NCI-H345 treated with DMSO at 0.1 percent for 48 hours (cell line): ENCODE measurements at regions not wholly inside any gene's neighbourhood (a gene's known extent, or its start where the extent isn't known, plus 50 kb on each side); places are given as distances from the start of the nearest gene placed in this dataset.

ENCODE experiments used
- DNase-seq: peaks from one replicate; lab custom pipeline; 2025; ENCODE audit not compliant: unreplicated experiment; lab: John Stamatoyannopoulos, UW

DNA sequence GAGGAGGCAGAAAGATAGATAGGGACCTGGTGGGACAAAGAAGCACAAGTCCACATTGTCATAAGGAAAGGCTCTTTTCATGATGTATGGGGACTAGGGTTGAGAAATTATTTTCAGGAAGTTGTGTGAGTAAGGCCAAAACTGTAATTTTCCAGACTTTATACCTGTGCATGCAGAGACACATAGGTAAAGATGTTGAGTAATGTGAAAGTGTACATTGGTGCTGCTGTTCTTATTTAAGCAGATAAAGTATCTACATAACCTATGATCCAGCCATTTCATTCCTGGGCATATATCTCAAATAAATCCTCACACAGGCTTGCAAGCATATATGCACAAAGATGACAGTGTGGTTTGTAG, 332.2 kb downstream of the DUSP6 start:
- no peak for DNase-seq

DNA sequence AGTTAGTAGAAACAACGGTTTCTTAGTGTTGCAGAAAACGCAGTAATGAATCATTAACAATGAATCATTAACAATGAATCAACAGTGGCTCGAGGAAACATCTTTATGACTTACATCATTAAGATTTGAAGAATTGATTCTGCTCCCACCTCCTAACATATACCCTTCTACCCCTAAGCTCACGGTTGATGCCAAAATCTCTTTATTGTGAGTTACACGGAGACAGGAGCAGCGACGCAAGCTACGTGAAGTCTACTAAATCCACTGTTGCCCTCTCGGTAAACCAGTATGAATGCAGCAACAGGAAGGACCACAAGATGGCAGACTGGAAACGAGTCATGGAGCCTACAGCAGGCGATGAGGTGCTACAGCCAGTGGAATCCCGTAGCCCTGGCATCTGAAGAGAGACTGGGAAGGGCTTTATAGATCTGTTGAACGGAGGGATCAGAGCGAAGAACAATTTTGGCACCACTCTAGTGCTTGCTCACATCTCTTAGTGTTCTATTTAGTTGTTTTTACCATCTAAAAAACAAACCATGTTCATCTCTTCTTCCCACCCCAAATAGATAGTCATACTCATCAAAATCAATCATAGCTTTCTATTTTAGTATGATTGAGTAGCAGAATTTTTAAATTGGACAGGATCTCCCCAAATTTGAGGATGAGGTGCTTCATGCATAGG, 332.7 kb downstream of the DUSP6 start:
- DNase-seq = peak; percentile 83

DNA sequence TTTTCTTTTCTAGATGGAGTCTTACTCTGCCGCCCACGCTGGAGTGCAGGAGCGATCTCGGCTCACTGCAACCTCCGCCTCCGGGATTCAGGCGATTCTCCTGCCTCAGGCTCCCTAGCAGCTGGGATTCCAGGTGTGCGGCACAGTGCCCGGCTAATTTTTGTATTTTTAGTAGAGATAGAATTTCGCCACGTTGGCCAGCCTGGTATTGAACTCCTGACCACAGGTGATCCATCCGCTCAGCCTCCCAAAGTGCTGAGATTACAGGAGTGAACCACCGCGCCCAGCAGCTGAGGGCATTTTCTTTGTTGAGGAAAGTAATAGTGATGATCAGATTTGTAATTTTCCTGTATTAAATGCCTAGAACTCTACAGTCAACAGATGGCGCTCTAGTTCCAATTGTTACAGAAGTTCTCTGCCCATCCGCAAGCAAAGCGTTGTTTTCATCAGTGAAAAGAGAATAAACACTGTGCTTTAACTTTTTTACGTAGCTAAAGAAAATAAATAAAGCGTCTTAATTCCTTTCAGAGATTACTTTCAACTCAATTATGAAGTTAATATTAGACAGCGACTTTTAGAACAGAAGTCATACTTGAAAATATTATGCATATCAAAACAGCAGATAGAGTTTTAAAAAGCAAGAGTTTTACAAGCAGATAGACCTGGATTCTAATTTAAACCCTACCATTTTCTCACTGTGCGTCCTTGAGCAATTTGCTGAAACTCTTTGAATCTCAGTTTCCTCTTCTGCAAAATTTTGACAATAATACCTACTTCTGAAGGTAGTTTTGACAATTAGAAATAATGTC, 335.1 kb downstream of the DUSP6 start:
- DNase-seq = peak; percentile 79

DNA sequence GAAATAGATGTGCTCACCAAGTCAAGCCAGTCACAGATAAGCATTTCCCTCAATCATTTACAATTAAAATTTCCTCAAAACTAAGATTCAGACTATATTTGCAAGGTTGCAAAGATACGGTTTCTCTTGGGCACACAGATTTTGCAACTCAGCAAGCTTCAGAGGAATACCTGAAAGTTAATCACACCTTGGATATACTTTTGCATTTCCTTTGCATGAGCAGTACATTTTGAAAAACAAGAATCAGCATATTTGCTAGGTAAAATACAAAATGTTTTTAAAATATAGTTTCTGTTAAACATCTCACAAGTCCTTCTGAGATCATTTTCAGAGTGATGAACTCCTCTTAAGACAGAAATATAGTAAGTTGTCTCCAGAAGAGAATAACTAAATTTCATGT, 336.9 kb downstream of the DUSP6 start:
- no peak for DNase-seq

DNA sequence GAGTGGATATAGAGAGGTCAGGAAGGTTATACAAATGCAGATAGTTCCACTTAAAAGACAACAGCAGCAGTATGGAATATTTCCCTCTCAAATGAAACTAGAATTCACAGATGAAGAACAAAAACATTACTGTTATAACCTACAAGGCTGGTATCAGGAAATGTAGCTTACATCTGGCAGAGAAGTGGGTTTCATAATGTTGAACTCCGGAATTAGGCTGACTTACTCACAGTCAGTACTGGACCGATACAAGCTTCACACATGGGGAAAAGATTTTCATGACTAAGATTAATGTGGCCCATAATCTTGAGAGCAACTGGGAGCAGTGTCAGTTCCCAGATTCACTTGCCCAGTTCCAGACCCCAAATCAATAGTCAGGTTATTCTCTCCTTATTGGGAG, 353.9 kb downstream of the DUSP6 start:
- no peak for DNase-seq

DNA sequence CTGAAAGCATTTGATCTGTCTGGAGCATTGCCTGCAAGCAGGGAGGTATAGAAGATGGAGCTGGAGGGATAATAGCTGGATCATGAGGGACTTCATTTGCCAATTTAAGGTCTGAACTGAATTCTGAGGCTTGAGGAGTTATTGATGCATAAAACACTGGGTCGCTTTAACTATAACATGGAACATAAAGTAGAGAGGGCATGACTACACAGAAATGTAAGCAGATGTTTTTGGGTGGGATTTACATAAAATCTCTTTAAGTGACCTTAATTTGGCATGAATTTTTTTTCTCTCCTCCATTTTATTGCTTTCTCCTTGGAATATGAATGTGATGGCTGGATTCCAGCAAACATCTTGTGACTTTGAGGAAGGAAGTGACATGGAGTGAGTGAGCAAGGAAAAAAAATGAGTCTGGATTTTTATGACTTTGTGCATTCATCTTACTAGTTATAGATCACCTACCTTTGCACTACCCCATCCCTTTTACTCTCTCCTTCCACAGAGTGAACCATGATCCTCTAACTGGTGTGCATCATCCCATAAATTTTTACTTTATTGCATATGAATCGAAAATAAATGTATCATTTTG, 356.0 kb downstream of the DUSP6 start:
- no peak for DNase-seq

DNA sequence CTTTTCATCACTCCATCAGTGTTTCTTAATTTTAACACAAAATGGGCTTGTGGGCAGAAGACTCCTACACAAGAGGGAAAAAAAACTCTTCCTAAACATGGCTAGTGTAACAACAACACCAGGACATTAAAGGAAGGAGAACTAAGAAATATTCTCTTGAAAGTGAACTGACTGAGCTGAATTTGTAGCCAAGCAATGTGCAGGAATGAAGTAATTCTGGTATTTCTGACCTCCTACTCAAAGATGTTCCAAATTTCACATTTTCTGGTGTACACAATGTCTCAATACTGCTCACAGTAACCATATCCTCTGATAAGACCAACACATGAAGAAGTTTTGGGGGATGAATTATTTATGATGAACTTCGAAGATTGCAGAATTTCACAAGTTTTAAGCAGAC, 357.3 kb downstream of the DUSP6 start:
- DNase-seq = no peak

DNA sequence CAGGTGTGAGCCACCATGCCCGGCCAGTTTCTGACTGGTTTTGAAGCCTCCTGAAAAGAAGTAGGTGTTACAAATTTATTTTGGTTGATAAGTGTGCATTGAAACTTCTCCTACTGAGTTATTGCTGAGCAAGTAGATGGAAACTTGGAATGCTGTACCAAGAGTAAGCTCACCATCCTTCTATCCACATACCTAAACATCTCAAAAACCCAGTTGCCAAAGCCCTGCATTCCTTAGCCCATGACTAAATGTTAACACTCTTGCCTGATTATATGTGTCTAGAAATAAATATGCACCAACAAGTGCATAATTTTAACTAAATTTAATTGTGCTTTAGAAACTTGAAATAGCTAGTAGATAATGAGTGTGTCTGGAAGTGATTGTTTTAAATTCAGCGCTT, 357.8 kb downstream of the DUSP6 start:
- DNase-seq = no peak

DNA sequence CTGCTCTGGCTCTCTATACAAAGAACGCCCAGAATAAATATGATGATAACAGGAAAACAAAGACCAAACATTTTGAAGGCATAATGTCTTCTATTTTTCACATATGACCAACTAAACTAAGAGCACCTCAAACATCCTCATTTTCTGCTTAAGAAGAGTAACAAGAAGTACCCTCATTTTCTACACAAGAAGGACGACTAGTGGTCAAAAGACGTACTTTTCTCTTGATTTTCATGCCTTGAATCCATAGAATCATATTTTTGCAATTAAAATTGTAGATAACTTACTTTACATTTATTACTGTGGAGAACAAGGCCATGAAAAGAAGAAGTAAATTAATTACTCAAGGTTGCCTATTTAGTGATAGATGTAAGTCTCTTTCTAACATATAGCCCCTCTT, 358.6 kb downstream of the DUSP6 start:
- DNase-seq = peak; percentile 32

DNA sequence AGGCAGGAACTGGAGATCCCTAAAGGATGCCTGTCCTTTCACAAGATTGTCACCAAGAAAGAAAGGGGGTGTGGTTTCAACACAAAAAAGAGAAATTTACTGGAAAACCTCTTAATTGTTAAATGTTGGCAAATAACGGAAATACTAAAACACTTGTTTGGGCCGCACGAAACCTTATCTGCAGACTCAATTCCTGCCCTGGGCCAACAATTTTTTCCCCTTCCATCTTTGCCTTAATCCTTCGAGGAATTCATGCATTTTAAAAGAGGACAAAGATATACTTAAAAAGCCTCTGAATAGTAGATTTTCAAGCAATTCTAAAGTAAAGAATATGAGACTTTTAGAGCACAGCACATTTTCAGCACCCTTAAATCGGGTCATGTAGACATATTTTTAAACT, 366.2 kb downstream of the DUSP6 start:
- no peak for DNase-seq

DNA sequence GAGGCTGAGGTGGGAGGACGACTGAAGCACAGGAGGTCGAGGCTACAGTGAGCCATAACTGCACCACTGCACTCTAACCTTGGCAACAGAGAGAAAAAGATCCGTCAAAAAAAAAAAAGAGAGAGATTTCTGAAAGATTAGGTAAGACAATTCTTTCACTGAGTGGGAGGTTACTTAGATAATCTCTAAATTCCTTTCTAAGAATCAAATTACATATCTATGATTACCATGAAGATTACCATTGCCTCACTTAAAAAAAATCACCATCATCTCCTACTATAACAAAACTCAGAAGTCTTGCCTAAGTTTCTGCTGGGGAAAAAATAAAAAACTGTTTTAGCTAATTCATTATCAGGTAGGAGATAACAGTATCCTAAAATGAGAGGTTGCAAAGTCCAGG, 366.7 kb downstream of the DUSP6 start:
- DNase-seq = no peak

DNA sequence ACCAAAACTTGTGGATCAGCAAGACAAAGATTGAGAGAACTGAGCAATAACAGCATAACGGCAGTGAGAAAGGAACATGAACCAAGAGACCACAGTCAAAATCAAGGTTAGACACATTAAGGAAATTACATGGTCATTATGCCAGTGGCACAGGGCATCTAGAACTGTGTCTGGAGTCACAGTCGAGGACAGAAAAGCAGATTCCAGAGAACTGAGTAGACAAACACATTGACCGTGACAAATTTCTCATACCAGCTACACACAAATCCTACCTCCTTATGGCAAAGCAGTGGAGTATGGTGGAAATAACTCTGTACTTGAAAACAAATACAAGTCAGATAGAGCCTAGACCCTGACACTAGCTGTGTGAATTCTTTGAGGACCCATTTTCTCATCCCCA, 367.3 kb downstream of the DUSP6 start:
- DNase-seq = no peak

DNA sequence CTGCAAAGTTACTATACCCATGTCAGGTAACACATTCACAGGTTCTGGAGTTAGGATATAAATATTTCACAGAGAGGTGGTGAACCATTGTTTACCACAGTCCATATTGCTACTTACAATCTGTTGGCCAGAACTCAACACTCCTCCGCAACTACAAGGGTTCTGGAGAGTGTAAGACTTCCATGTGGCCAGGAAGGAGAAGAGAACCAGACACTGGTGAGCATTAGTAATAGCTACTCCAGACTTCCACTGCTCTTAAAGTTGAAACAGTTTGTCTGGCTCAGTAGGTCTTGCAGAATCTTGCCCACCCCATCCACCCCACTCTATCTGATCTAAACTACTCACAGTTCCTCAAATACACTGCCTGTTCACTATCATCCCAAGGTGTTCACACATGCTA, 369.6 kb downstream of the DUSP6 start:
- no peak for DNase-seq

DNA sequence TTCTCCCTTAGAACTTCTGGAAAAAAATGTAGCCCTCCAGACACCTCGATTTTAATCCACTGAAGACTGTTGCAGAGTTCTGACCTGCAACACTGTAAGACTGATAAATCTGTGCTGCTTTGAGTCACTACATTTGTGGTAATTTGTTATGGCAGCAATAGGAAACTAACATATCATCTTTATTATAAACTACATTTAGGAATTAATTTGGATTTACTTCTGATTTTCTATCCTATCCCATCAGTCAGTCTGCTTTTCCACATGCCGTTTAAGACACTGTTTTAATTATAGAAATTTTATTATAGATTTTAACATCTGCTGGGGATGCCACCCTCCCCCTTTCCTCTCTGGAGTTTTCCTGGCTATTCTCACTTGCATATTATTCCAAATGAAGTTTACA, 375.2 kb downstream of the DUSP6 start:
- DNase-seq = no peak

DNA sequence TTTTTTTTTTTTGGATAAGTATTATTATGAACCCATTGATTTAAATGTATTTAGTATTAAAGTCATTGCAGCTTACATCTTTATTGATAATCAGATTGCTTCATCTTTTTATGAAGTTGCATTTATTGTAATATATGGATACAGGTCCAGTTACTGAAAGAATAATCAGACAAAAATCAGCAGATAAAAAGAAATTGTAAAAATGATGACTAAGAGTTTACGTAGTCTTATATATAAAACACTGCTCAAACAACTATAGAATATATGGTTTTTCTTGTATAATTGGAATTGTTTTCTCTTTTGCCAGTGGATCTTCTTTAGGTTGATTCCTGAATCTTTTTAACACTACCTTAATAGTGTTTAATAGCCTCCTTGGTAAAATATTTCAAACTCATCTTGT, 378.3 kb downstream of the DUSP6 start:
- no peak for DNase-seq

DNA sequence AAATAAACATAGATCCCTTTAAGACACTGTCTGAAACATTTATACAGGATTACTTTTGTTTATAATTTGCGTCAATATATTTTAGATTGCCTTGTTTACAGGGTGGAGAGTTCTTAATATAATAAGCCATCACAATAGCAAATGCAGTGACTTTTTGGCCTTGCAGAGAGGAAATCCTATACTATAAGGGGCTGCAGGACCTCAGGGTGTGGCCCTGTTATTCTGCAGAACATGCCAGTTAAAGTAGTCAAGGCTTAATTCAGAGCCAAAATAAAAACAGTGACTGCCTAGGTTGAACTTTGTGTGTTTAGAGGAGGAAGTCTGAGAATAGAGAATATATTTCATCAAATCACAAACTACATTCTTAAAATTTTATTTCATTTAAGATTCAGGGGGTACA, 381.6 kb downstream of the DUSP6 start:
- DNase-seq = no peak

DNA sequence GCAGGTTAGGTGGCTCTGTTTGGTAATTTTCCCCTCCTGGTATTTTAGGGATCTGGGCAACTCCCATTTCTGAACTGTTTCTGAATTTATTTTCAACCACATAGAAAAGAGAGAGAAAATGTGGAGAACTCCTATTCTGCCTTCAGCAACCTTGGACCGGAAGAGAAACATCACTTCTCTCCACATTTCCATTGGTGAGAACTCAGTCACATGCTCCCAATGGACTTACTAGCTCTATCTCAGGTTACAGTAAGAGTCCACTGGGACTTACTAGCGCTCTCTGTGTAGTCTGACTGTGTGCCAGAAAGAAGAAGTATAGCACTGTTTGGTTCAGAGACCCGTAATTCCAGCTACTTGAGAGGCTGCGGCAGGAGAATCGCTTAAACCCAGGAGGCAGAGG, 383.2 kb downstream of the DUSP6 start:
- no peak for DNase-seq

DNA sequence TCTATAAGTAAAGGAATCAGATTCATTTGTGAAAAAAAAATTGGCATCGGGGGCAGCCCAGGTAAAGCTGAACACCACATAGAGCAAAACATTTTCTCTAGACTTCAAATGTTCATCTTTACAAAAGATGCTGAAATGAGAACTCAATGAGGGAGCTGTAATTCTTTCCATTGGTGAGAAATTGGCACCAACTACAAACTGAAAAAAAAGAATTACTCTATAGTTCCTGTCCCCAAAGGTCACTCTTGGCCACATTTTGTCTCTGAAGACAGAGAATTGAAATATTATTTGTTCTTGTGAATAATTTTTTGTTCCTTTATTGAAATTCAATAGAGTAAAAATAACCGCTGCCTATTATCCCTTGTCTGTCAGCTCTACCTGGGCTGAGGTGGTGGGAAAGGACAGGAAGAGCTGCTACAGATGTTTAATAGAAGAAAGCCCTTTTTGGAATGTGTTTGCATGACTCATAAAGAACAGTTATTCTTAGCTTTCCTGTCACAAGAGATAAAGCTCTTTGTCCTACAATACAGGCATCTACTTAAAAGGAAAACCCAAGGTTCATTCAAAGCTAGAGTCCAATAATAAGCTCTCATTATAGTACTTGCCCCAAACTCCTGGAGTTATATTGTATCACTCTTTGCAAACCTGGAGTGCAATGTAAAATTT, 380.1 kb upstream of the KITLG start:
- no peak for DNase-seq

DNA sequence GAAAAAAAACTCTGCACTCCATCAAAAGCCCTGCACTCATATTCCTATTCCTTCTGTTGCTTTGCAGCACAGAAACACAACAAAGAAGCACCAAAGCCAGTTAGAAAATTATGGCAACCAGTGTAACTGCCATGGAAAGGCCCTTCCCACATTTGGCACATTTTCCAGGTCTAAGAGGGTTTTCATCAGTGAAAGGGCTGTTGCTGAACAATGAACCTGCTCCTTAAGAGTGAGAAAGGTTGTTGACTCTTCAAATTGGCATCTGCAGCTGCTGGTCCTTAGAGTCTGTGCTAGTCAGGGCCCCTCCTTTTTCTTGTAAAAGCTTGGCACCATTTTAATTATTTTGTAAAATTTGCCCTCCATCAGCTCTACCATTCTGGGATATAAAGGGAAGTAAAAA, 378.7 kb upstream of the KITLG start:
- DNase-seq = peak; percentile 92

DNA sequence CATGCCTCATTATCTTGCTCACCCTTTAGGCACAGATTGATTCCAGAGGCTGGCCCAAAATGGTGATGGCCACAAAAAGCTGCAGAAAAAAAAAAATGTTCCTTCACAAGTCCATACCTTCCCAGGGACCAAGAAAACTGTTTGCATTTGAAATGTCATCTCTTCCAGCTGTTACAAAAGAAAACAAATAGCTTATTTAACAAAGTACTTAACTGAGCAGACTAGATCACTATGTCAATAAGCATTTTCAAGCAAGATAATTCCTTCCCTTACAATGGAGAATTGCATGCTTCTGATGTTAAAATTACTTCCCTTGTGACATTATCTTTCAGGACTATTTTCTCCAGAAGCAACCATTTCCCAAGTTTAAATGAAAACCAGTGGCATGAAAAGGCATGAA, 377.9 kb upstream of the KITLG start:
- peak; percentile 70 for DNase-seq

DNA sequence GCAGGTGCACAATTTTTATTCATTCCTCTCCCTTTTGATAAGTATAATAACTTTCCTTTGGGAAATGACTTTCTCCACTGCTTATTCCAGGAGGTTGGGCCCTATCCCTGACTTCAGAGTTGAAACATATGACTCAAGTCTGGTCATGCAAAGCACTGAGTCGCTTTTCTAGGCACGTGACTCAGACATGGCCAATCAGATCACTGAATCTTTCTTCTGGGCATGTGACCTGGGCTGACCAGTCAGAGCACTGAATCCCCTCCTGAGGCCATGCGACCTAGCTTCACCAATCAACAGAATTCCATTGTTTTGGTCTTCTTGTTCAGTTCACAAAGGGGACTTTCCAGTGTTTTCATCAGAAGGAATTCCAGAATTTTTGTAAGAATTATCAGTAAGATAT, 377.1 kb upstream of the KITLG start:
- no peak for DNase-seq

DNA sequence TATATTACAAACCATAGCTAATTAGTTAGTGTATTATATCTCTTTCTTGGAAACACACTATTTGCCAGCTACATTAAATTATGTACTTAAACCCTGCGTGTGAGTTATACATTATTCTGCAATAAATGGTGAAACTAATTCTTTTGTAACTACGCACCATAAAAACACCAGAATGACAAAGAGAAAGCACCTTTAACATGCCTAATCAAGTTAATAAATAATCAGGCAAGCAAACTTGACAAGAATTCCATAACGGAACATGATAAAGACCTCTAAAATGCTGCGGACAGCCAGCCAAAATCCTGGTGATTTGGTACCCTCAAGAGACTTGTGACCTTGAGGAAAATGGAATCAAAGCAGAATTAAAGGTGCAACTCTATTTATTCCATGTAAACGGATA, 375.3 kb upstream of the KITLG start:
- no peak for DNase-seq
